Sciatic nerve (tissue), 2 donors: ENCODE measurements at regions not wholly inside any gene's neighbourhood (a gene's known extent, or its start where the extent isn't known, plus 50 kb on each side); places are given as distances from the start of the nearest gene placed in this dataset.
"Not testable (repeated sequence)": the region's sequence is repeated elsewhere in the genome, so short reads cannot be mapped to it uniquely, and the experiment has no call there.

Source experiments
- ATAC-seq: fragments of 200-7000 bp; cut with Tn5 transposase; one replicate; pipeline ENCODE4 v1.9.1; 2020; ENCODE audit warnings: mild to moderate bottlenecking, moderate library complexity
- DNase-seq: peaks from one replicate; pipeline ENCODE4 v3.0.0-alpha.2; 2020; ENCODE audit warnings: low spot score
- intact Hi-C: fragments of 100-400 bp; cut with DNase I; formaldehyde crosslinking; loops from one replicate; pipeline ENCODE4 v1.14.2; 2022
- donor health status: DM: no; HTN: no; CAD: no.
- donor health status: DM: no; HTN: no; CAD: no.

DNA sequence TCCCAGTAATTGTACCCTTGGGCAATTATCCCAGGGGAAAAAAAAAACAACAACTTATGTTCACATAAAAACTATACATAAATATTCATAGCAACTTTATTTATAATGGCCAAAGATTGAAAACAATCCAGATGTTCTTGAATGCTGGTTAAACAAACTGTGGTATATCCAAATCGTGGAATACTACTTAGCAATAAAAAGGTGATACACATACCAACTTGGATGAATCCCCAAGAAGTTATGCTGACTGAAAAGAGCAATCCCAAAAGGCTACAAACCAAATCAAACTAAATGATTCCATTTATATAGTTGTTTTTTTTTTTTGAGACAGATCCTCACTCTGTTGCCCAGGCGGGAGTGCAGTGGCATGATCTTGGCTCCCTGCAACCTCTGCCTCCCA is 129.7 kb downstream of the QRSL1 start:
- ATAC-seq: no peak
- intact Hi-C loops: no loop called here

GRCh38 chr6:106757722-106758467 is 128.5 kb downstream of the QRSL1 start:
- DNase-seq (no peak), ATAC-seq (no peak)
- intact Hi-C loops: no loop called here

More for the DNA sequence above, 129.7 kb downstream of the QRSL1 start:
- no peak for DNase-seq

DNA sequence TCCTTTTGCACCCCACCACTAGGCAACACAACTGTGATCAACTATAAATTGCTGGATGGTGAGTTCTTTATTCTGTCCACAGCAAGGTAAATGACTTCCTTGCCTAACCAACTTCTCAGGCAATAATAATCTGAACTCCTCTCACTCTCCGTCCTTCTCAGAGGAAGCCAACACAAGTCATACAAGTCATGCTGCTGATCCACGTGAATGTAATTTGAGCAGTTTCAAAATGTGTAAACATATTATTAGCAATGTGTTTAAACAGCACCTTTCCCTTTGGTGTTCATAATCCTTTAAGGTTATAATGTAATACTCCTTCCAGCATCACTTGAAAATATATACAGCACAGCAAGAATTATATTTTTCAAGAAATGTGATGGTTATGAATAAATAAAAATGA is 127.9 kb downstream of the QRSL1 start:
- ATAC-seq: no peak
- intact Hi-C loops: no loop called here
- DNase-seq: no peak

DNA sequence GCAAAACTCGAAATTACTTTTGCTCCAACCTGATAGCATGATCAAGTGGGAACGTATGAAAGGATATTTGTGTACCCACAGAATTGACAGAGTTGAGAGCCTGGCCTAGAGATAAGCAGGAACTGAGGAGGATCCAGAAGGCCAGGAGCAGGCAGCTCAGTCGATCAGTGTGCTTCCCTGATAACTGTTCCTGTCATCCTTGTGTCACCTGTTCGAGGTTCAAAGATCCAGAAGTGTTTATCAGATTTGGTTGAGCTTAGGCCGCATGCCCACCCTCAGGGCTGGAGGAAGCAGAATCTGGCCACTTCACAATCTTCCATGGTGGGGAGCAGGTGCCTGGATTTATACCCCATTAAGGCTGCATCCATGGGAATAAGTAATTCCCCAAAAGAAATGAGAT is 124.8 kb downstream of the QRSL1 start:
- ATAC-seq: no peak
- intact Hi-C loops: no loop called here
- no peak for DNase-seq

- intact Hi-C loops: no loop called here
- ATAC-seq (no peak), DNase-seq (no peak)
Measured at GRCh38 chr6:106752641-106753040, 123.3 kb downstream of the QRSL1 start.

GRCh38 chr6:106751501-106752252 is 122.3 kb downstream of the QRSL1 start:
- ATAC-seq (no peak), DNase-seq (no peak)
- intact Hi-C loops: no loop called here

DNA sequence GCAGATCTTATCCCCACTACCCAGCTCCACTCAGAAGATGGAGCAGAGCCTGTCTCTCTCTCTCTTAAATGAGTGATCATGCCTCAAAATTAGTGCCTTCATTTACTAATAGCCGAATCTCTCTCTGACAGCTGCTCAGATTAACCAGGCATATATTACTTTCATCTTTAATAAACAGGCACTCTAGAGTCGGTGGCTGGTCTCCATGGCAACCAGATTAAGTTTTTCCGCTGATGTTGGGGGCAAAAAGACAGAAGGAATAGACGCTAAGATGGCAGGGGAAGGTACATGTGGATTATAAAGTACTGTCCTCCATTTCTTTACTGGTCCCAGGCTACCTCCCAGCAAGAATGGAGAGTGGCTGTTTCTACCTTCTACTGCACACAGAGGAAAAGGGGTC is 121.6 kb downstream of the QRSL1 start:
- ATAC-seq (no peak), DNase-seq (no peak)
- intact Hi-C loops: no loop called here

DNA sequence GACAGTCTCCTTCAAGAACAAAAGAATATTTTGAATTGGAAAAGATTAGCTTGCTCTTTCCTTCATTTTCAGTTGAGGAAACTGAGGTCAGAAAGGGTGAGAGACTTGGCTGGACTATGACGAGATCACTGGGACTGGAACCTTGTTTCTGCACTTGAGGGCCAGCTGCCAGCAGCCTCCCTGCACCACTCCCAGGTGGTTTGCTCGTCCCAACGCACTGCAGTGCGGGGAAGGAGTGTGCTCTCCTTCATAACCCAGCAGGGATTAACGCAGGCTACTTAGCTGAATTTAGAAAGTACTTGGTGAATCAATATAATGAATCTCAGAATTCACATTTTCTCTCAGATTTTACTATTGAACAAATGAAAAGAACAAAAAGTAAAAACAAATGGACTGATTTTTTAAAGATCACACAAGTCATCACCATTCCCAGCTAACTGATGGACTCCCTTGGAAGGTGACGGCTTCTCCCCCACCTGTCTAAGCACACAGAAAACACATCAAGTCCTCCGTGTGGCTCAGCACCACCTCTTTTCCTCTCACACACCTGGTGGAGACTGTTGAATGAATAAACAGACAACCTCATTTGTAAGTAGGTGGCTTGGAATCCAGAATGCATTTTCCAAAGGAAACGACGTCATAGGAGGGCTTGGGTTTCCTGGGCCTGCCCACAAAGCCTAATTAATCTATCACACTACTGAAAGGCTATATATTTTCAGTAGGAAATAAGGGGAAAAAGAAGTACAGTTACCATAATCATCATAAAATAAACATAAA is 121.0 kb downstream of the QRSL1 start:
- no peak for ATAC-seq
- DNase-seq: no peak
- intact Hi-C loops: no loop called here

DNA sequence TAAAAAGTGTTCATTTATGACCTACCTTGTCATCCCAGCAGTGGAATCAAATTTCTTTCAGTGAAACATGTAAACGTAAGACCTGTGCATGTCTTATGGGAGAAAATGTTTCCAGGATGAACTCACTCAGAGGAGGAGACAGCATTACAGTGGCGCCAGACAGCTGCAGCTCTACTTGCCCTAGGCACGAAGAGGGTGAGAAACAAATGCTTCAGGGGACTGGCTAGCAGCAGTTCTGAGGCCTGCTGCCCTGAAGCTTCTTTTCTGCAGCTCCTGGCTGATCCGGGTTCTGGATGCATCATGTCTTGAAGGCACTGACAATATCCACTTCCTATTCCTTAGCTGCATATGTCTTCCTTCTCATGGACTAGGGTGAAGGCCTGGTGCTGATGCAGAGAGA is 120.2 kb downstream of the QRSL1 start:
- no peak for ATAC-seq
- intact Hi-C loops: no loop called here
- no peak for DNase-seq

GRCh38 chr6:106748547-106749207 is 119.3 kb downstream of the QRSL1 start:
- DNase-seq (no peak), ATAC-seq (no peak)
- intact Hi-C loops: no loop called here

DNA sequence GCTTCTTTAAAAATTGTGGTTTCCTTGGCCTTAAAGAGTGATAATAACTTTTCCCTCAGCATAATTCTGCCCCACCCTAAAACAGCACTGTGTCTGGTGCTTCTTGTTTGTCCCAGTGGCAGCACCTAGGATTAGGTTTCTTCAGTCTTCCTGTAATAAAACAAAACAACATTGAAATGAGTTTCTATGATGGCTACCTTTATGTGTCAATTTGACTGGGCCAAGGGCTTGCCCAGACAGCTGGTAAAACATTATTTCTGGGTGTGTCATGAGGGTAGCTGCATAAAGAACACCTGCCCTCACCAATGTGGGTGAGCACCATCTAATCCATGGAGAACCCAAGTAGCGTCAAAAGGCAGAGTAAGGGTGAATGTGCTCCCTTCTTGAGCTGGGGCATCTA is 117.8 kb downstream of the QRSL1 start:
- DNase-seq (no peak), ATAC-seq (no peak)
- intact Hi-C loops: no loop called here

- intact Hi-C loops: no loop called here
- ATAC-seq (no peak), DNase-seq (no peak)
Measured at GRCh38 chr6:106746652-106747051, 117.3 kb downstream of the QRSL1 start.

GRCh38 chr6:106745824-106746582 is 116.6 kb downstream of the QRSL1 start:
- ATAC-seq: no peak
- intact Hi-C loops: no loop called here
- DNase-seq: no peak

DNA sequence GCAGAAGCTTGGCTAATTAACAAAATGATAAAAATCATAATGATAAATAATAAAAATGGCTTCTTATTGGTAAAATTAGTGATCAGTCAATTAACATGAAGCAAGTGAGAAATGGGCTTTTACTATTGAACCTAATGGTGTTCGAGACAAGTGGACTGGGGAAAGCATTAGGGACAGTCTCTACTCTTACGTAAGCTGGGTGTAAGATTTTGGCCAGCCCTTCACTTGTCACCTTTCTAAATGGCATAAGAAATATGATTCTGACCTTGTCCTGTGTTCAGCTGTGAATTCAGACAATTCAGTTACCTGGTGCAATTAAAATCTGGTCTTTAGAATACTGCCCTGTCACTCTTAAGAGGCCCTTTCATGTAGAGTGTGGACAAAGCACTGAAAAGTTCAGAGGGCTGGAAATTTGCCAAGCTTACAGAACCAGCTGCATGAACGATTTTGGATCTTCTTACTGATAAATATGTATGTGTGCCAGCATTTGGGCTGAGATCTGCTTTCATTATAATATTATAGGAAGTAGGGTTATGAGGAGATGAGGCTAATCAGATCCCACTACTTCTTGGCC is 115.9 kb downstream of the QRSL1 start:
- ATAC-seq (no peak), DNase-seq (no peak)
- intact Hi-C loops: no loop called here

DNA sequence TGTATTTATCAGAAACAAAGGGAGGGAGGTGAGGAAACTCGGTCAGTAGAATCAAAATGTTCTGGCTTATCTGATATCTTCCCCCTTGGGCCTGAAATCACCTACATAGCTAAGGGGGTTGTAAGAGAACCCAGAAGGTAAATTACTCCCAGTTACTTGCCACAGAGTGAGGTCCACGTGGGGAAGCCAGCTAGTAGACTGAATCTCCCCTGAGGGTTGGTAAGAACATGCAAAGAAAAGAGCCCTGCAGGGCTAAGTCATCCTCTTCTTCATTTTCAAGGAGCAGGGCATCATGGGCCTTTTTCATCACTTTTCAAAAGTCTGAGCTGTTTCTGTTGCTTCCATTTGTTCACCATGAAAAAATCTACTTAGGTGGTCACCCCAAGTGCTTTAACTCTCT is 115.4 kb downstream of the QRSL1 start:
- DNase-seq: no peak
- intact Hi-C loops: no loop called here
- ATAC-seq: no peak

- intact Hi-C loops, ATAC-seq, DNase-seq: not testable (repeated sequence)
Measured at GRCh38 chr6:106744029-106744428, 114.7 kb downstream of the QRSL1 start.

- ATAC-seq: no peak
- intact Hi-C loops: no loop called here
- DNase-seq: no peak
Measured at GRCh38 chr6:106743612-106744011, 114.2 kb downstream of the QRSL1 start.

DNA sequence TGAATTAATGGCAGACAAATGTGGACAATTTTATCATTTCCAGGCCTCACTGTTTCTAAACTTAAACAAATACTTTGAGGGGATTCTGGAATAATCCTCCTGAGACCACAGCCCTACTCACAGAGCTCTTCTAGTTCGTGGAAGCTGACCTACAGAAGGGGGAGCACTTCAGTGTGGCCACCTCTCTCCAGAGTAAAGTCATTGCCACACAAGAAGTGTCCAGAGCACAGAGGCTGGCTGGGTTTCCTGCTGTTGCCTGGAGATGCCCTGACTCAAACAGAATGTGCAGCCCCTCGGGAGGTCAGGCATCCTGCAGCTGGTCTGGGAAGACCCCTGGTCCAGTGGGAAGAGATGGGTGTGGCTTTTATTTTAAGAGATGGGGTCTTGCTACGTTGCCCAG is 110.9 kb downstream of the QRSL1 start:
- intact Hi-C loops: no loop called here
- DNase-seq: no peak
- no peak for ATAC-seq
